Stimulated activated CD4-positive, alpha-beta T cell treated with anti-CD3 and anti-CD28 coated beads, Interleukin-1b, Interleukin-23, amount 100 ng/mL, for 48 hours (primary cell): ENCODE measurements at regions not wholly inside any gene's neighbourhood (a gene's known extent, or its start where the extent isn't known, plus 50 kb on each side); places are given as distances from the start of the nearest gene placed in this dataset.

Experiments
- DNase-seq: peaks from one replicate; pipeline ENCODE4 v3.0.0-alpha.2; 2020

DNA sequence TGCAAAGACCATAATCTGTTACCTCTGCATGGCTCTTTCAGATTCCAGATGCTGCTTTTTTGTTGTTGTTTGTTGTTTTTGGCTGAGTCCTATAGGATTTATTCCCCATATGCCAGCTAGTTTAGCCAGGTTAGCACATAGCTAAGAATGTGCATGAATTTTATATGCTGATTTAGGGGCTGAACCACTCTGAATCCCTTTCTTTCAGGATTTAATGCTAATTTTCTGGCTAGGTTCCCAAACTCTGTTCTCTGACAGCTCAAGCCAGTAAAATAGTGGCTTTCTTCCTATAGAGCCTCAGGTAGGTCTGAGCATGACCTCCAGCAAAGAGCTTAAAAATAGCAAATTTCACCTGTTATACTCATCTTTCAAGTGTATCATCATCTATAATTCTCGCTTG lies 521.4 kb downstream of the CAAP1 start:
- no peak for DNase-seq

DNA sequence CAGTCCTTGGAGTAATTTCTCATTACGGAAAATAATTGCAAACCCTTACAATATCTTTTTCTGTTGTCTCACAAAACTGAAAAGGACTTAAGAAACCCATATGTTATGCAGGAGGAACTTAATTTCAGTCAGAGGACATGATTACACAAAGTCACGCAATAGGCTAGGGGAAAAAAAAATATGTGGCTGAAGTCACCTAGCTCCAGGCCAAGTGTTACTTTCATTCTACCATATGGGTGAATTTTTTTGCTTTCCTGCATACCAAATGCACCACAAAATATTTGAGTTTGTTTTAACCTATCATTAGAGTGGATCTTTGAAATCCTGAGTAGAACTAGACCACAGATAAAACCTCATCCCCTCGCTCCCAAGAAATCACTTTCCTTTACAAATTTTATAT lies 523.5 kb downstream of the CAAP1 start:
- DNase-seq: no peak

DNA sequence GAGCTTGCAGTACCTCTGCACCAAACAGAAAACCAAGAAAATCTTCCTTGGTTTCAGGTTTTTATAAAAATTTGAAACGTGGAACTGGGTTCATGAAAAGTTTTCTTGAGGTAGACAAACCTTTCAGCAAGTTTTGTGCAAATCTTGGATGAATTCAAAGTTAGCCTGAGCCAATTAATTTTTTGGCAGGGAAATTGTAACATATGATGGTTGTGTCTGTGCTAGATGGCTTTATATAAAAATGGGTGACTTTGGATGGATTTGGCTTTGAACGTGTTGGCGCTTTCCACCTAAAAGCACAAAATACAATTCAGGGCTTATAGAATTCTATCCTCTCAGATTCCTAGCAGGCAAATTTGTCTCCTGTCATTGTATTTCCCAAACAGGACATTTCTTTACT lies 524.4 kb downstream of the CAAP1 start:
- DNase-seq: no peak

DNA sequence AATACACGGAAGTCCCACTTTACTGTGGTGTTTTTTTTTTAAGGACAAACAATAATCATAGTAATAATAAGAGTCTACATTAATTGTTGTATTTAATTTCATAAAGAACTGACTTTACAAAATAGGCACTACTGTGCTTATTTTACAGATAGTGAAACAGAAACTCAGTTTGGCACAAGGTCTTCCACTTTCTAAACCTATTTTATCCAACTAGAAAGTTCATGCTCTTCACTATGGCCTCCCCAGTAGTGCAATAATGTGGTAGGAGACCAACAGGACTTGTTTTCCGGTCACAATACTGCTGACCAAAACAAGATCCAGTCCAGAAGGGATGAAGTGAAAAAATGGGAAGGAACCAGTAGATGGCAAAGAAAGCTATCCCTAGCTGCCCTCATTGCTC lies 531.6 kb downstream of the CAAP1 start:
- no peak for DNase-seq

DNA sequence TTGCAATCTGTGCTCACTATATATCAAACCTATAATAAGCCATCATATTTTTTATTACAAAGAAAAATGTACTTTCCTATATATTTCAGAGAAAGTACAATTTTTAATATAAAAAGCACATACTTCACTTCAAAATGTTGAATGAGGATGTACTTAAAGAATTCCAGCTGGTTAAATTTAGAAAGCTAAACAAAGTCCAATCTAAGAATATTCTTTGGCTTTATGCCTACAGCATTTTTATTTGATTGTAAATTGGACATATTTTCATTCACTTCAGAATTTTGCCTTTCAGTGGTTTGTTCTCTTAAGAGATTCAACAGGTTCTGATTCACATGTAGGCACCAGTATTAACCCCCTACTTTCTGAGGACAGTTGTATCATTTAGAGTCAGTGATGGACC lies 533.8 kb downstream of the CAAP1 start:
- DNase-seq: no peak

DNA sequence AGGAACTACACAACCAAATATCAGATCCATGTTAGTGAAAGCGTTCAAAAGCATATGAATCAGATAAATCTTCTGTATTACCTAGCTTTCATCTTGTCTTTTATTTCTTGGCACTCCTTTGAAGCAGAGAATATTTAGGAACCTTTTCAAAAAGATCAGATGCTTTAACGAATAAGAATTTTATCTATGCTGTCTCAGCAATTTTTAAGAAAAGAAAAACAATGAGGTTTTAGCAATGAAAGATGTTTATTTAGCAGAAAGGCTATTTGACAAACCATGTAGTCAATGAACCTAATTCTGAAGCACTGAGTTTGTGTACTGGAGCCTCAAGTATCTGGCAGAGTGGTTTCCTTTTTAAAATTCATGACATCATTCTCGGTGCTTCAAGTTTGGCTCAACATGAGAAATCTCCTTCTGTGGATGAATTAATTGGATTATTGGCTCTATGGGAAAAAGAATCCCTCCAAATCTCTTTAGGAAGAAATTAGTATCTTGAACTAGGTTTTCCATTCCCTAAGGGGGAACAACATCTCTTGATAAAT lies 534.7 kb downstream of the CAAP1 start:
- DNase-seq: no peak

DNA sequence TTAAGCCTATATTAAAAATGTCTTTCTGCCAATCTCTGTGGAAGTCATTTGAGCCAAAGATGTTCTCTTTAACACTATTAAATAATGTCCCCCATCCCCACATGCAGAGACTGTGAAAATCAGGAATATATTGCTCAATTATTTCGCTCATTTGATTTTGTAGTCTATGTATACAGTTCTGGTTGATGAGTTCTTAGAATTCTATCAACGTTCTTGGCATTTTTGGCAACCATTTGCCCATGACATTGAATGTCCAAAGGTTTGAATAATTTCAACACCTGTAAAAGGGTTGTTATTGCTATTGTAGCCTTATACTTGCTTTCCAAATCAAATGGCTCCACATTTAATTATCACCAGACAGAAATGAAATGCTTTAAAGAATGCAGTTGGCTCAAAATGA lies 536.1 kb downstream of the CAAP1 start:
- DNase-seq: no peak

DNA sequence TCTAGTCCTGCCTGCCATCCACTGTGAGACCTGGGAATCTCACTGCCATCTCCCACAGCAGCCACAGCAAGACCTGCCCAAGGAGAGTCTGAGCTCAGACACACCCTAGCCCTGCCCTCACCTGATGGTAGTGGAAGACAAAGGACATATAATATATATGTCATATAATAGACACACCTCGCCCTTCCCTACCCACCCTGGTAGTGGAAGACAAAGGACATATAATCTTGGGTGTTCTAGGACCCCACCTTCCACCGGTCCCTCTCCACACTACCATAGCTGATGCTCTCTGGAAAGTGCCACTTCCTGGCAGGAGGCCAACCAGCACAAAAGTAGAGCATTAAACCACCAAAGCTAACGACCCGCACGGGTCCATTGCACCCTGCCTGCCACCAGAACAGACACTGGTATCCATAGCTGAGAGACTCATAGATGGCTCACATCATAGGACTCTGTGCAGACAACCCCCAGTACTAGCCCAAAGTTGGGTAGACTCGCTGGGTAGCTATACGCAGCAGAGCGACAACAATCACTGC lies 545.6 kb downstream of the CAAP1 start:
- DNase-seq: no peak

DNA sequence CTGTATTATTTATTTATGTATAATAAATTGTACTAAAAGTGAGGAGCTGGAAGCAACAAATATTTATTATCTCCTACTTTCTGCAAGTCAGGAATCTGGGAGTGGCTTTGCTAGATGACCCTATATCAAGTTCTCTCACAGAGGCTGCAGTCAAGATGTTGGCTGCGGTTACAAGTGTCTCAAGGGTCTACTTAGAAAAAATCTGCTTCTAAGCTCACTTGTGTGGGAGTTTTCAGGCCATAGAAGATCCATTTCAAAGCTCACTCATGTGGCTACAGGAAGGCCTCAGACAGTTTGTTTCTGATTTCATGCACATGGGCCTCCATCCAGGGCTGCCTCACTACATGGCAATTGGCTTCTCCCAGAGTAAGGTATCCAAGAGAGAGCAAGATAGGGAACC lies 551.1 kb downstream of the CAAP1 start:
- DNase-seq: no peak

DNA sequence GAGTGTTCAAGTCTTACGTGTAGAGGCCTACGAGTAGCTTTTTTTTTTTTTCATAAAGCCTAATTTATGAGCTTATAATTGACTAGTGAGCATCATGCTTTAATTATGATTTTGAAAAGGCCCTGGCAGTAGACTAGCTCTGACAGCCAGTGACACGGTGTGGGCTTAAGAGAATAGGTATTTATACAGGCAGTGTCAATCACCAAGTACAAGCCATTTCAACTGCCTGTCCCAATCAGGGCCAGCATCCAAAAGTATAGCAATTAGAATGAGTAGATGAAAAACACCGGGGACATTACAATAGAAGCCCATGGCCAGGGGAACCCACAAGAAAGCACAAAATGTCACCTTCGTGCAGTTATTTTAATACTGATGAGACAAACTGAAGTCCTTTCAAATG lies 552.8 kb downstream of the CAAP1 start:
- no peak for DNase-seq

DNA sequence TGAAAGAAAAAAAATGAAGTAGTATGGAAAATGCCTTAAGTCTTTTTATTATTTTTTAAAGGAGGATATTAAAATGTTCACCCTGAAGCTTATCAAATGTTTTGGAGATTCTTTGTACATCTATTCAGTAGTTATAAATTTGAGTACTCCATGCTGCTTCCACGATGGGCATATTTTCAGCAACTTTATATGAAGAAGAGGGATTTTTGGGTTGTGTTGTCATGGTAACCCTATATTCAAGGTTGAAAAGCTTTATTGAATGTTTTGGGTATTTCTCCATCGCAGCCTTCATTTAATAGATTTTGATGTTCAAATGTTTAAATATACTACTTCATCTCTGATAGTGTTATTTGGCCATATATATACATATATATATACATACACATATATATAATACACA lies 557.5 kb downstream of the CAAP1 start:
- no peak for DNase-seq

DNA sequence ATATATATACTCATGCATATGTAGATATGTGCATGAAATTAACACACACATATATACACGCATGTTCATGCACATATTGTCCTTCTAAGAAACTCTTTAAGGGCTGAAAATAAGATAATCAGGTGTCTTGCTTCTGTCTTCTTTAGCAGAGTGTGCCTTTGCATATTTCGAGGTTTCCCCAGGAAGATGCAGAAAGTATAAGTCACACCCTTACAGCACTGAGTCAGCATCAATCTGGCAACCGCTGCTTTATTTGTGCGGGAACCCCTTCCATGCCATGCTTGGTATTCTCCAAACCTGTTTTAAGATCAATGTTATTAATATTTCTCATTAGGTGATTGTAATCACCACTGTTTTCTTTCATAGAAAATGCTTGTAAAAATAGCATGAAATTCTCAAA lies 557.9 kb downstream of the CAAP1 start:
- no peak for DNase-seq

DNA sequence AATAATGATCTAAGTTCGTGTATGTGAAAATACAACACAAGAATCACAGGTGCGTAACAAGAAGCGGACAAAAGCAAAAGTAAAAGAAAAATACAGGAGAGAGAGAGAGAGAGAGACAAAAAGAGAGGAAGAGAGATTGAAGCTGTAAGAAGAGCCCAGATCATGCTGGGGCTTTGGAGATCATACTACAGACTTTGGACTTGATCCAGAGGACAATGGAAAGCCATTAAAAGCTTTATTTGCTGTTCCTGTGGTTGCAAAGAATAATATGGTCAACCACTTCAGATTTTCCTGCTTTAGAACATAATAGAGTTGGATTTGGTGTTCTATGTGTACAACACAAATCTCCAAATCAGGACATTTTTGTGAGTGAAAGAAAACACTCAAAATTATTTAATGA lies 561.4 kb downstream of the CAAP1 start:
- DNase-seq: no peak

DNA sequence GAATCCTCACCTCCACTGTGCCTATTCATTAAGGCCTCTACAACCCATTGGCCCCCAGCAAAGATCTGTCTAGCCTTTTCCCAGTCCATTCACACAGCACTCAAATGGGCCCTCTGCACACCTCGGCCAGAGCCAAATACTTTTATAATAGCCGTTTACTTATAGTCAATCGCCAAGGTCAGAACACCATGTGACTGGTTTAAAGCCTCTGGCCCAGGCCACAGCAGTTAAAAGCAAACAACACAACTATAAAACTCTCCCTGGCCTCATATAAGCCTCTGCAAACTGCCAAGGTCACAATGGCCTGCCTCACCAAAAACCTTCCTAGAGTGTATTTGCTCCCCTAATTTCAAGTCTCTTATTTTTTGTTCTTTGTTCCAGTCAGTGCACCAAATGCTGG lies 562.6 kb downstream of the CAAP1 start:
- no peak for DNase-seq

DNA sequence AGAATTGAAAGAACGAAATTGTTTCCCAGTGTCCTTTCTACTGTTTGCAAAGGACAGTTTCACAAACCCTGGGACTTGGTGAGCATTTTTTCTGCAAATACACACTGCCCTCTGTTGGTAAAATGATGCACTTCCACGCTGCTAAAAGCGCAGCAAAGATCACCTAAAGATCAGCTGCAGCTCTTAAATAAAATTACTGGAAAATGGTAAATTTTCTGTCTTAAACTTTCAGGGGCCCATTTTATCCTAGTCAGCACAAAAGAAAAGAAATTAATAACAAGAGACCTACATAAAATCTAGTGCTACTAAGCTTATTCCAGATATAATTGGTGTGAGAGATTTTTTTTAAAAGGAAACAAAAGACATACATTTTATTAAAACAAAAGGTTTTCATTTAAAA lies 566.0 kb downstream of the CAAP1 start:
- DNase-seq: no peak

DNA sequence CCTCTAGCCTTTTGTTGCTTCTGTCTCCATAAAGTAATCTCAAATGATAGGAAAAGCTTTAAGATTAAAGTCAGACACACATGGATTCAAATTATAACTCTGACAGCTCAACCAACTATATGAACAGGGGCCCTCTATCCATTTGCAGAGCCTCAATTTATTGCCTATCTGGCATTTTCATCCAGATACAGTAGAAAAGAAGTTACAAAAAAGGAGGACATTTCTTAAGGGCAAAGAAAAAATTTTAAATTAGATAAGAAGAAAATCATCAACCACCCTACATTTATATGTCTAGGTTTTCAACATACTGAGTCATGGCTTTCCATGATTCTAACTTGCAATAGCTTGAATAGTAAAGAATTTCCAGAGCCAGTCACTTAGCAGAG lies 567.2 kb downstream of the CAAP1 start:
- DNase-seq: no peak

DNA sequence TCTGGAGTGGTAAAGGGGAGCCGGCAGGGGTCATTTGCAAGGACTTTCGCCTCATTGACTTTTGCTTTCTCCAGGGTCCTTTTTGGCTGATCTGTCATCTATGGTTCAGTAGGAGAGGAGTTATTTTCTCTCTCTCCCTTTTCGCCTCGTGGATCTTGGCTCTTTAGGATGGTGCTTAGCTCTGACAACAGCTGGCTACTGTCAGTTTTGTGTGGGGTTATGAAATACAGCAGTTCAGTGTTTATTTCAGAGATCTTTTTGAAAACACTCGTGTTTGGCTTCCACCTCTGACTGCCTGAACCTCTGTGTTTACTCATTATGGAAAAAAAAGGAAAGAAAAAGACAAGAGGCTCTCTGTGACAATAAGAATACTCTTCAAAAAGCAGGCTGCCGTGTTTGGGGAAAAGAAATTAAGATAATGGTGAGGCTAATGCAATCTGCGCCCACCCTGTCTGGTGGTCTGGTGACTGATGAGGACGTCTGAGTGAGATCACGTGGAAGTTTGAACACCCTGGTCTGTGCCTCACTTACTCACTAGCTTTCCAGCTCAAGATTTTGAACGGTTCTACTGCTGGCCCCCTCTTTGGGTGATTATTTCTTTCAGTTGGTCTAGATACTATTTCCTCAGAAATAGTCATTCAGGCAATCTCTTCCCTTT lies 567.7 kb downstream of the CAAP1 start:
- no peak for DNase-seq

DNA sequence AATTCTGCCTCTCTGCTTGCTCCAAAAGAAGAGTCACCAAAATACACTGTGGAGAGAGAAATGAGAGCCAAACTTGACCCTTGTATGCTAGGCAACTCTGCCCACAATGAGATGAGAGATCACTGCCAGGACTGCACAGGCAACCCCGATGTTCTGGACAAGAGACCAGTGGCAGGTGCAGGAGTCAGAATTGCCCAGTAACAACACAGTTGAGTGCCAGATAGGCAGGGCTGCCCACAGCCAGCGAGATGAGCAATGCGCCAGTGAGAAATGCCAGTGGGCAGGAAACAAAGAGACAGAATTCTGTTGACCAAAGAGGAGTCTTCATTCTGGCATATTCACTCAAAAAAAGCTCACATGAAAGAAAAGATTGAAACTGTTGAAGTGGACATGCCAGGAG lies 570.7 kb downstream of the CAAP1 start:
- no peak for DNase-seq

DNA sequence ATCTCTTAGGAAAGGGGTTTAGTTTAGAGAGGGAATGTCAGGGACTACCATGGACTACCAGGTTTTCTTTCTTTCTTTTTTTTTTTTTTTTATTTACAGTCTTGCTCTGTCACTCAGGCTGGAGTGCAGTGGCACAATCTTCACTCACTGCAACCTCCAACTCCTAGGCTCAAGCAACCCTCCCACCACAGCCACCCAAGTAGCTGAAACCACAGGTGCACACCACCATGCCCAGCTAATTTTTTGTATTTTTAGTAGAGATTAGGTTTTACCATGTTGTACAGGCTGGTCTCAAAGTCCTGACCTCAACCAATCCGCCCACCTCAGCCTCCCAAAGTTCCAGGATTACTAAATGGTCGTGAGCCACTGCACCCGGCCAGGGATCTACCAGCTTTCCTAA lies 572.7 kb downstream of the CAAP1 start:
- no peak for DNase-seq

DNA sequence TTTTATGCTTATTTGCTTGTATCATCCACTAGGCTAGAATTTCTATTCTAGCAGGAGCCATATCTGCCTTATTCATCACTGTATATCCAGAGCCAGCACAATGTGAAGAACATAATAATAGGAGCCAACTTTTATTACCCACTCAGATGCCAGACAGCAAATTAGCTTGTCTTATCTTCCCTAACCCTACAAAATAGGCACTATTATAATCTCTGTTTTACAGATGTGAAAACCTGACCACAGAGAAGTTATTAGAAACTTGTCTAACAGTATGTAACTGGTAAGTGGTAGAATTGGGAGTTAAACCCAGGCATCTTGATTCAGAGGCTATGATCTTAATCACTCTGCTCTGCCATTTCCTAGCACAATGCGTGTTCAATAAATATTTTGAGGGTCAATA lies 579.5 kb downstream of the CAAP1 start:
- no peak for DNase-seq

DNA sequence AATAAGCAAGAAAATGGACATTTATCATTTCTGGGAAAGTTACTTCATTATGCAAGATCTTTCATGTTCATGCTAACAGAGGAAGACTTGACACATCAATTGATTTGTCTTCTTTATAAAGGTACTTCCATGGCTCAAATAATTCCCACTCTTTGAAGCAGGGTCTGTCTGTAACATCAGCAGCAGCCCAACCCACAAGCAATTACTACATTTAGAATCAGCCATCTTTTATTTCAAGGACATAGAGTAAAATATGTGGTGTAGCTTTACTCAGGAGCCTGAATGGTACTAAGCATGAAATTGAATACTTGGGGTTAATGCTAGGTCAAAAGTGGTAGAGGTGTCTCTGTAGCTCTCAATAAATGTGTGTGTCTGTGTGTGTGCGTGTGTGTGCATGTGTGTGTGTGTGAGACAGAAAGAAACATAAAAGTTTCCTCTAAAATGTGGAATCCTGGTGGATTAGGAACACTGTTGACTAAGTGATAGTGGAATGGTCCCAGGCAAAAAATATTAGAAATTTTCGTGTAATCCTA lies 581.1 kb downstream of the CAAP1 start:
- DNase-seq: no peak

DNA sequence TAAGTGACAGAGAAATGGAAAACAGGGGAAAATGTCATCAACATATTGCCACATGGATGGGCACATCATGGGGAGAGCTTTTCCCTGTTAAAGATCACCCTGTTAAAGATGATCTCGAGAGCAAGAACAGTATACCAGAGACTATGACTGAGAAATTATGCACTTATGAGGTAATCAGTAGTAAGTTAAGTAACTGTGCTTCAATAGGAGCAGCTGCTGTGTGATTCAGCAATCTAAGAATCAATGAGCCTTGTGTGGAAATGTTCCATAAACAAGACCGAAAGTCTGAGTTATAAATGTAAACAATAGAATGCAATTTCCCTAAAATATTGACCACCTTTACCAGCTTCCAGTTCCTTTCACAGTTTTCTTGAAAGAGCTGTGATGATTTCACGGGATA lies 582.3 kb downstream of the CAAP1 start:
- no peak for DNase-seq

DNA sequence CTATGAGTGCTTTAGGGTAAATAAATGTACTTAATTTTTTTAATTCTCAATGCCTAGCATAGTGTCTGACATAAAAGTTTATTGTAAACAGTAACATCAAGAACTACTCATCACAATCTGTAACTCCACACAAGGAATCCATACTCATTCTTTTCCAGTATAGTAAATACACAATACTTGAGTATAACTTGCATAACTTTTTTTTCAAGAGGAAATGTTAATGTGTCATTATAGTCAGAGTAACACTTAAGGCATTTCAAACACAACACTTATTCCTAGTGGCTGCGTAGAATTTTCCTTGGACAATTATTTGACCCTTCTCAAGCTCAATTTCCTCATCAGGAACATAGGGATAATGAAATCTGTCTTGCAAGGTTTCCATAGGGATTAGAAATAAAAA lies 584.3 kb downstream of the CAAP1 start:
- DNase-seq: no peak

DNA sequence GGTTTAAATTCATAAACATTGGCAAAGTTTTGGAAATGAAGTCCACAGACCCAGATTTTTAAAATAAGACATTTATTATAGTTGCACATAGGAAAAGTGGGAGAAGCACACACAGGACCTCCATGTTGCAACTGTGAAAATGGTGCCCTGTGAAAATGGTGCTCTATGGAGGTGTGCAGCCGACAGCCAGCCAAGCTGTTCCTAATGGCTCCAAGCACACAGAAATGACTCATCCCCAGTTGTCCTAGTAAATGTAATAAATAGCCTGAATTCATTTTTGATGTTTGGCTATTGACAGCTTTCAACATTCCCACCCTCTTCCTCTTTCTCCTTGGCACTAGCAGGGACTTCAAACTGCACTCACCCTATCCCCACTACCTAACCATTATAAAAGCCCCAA lies 590.9 kb downstream of the CAAP1 start:
- no peak for DNase-seq

DNA sequence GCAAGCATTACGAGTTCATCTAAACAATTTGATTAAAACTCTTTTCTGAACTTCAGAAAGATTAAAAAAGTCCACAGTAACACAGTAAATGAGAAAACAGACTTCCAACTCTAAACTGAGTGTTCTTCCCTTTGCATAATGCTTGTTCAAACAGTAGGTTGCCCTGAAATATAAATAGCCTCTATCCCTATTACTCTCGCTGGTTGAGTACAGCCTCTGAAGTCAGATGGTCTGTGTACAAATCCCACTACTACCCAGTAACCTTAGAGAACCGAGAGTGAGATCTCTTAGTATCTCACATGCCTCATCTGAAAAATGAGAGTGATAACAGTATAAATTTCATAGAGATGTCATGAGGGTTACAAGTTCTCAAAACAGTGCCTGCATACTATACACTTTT lies 591.6 kb downstream of the CAAP1 start:
- no peak for DNase-seq
